Stimulated activated CD4-positive, alpha-beta T cell treated with anti-CD3 and anti-CD28 coated beads, Interleukin-1b, Interleukin-23, amount 100 ng/mL, for 24 hours (primary cell): ENCODE measurements at regions not wholly inside any gene's neighbourhood (a gene's known extent, or its start where the extent isn't known, plus 50 kb on each side); places are given as distances from the start of the nearest gene placed in this dataset.
"Not testable (repeated sequence)": the region's sequence is repeated elsewhere in the genome, so short reads cannot be mapped to it uniquely, and the experiment has no call there.

Experiments used
- DNase-seq, 4 experiments: peaks; one replicate each; pipeline ENCODE4 v3.0.0-alpha.2; 2020; ENCODE audit warnings: low read depth in 4 of 4, low spot score in 1 of 4

DNA sequence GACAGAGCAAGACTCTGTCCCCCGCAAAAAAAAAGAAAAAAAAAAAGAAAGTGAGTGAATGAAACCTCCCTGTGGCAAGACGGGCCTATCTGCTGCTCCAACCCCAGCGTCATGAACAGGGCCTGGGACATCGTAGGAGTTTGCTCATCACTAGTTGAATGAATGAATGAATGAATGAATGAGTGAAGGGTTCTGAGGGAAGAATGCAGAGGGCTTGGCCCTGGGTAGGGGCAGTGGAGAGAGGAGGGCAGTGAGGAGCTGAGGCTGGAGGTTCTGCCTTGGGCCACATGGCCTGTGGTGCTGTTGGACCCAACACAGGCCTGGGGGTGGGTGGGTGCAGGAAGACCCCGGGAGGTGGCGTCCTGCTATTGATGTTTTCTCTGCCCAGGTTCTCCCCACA, 125.5 kb upstream of the CIBAR2 start:
- no peak for DNase-seq

DNA sequence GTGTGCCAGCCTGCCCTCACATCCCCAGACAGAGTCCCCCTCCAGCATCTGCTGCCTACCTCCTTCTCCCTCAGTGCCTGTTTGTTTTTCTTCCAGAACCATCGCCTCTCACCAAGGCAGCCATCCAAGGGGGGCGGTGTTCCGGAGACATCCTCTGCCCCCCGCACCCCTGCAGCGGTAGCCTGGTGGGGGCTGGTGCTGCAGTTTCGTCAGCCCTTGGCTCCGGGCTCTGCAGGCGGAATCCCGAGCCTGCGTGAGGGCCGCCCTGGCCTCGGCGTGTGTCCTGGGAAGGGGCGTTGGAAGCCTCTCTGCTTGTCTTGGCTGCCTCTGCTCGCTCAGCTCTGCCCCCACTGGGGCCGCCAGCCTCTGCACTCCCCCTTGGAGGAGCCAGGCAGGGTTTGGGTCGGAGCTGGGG, 126.0 kb upstream of the CIBAR2 start:
- no peak for DNase-seq

DNA sequence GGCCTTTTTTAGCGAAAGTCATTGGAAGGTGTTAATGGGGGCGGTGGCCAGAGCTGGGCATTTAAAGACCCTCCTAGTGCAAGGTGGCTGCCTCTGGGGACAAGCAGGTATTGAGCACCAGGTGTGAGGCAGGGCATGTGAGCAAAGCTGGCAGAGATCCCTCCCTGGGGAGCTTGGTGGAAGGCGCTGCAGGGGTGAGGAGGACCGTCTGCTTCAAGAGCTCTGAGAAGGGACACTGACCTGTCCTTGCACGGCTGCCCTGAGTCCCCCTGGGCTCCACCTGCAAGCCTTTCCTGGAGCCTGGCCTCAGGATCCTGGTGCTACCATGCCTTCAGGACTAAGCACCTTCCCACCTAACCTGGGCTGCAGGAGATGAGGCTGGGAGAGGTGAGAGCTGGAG, 127.0 kb upstream of the CIBAR2 start:
- no peak for DNase-seq

DNA sequence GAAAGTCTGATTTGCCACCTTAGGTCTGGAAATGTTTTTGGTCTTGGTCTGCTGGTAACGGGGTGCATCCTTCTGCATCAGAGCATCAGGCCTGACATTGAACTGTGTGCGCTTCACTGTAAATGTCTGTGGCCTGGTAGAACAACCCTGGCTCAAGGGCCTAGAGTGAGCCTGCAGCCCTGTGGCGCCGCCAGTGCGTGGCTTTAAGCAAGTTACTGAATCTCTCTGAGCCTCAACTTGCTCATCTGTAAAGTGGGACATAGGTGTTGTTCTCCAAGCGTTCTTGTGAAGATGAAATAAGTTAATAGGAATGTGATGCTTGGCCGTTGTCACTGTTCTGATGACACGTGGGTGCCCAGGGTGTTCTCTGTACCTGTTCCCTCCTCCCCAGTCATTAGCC, 127.6 kb upstream of the CIBAR2 start:
- no peak for DNase-seq

DNA sequence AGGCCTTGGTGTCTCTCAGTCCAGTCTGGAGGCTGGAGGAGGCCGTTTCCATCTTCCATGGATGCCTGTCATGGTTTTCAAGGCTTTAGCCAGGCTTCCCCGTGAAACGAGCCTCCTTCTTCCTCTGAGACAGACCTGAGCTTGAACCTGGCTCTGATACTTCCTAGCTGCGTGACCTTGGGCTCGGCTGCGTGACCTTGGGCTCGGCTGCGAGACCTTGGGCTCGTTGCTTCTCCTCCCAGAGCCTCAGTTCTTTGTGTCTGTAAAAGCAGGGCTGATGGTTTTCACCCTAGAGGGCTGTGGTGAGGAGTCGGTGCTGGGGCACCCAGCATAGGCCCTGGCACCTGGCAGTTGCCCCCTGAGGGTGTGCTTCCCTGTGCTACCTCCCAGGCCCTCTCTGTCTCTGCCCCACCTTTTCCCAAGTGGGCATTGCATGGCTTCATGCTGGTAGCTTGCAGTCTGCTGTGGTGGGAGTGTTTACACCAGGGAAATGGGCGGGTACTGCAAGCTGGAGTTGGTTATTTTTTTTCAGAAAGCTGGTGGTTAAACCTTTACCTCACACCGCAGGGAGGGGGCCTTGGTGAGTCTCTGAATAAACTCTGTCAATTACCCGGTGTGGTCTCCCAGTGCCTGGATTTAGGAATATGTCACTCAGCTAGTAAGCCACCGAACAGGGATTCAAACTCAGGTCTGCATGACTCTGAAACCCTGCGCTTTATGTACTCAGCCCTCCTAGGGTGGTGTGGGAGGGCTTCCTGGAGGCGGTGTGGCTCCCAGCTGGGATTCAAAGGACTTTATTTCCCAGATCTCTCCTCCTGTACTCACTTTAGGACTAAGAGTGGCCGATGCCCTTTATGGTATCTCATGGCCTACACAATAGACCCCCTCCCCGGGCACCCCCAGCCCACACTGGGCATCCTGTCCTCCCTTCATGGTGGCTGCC, 129.0 kb upstream of the CIBAR2 start:
- DNase-seq, result no peak

DNA sequence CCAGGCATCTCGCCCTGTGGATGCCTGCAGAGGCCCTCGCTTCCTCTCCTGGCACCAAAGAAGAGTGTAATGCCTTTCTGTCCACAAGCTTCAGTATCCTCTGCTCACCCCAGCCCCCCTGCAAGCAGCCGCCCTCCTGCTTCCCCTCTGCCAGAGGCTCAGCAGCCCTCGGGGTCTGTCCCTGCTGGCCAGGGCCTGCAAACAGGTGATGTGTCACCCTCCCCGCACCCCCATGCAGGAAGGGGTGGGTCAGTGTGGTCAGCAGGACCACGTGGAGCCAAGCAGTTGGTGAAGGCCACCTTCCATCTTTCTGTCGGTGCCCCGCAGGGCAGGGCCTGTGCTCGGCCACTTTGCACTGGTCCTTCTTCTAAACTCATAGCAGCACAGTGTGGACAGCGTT, 129.9 kb upstream of the CIBAR2 start:
- DNase-seq, result no peak

DNA sequence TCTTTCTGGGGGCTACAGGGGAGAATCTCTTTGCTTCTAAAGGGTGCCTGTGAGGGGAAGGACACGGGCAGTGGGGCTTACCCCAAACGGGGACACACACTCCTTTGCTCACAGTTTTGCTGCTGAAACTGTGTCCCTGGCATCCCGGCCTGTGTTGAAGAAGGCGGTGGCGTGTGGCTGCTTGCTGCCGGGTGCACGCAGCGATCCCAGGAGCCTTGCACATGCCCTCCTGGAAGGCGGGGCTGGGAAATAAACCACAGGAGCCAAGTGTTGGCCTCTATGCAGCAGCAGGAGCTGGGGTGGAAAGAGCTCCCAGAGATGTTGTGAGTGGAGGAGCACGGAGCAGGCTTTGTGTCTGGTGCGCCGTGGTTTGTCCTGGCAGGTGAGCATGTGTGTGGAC, 131.0 kb upstream of the CIBAR2 start:
- DNase-seq, result no peak

DNA sequence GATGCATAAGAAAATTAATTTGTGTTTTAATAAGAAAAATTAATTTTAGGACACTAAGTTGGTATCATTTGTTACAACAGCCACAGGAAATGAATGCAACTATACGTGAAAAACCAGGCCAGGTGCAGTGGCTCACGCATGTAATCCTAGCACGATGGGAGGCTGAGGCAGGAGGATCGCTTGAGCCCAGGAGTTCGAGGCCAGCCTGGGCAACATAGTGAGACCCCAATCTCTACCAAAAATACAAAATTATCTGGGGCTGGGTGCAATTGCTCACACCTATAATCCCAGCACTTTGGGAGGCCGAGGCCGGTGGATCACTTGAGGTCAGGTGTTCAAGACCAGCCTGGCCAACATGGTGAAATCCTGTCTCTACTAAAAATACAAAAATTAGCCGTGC, 132.2 kb upstream of the CIBAR2 start:
- DNase-seq, result not testable (repeated sequence)

DNA sequence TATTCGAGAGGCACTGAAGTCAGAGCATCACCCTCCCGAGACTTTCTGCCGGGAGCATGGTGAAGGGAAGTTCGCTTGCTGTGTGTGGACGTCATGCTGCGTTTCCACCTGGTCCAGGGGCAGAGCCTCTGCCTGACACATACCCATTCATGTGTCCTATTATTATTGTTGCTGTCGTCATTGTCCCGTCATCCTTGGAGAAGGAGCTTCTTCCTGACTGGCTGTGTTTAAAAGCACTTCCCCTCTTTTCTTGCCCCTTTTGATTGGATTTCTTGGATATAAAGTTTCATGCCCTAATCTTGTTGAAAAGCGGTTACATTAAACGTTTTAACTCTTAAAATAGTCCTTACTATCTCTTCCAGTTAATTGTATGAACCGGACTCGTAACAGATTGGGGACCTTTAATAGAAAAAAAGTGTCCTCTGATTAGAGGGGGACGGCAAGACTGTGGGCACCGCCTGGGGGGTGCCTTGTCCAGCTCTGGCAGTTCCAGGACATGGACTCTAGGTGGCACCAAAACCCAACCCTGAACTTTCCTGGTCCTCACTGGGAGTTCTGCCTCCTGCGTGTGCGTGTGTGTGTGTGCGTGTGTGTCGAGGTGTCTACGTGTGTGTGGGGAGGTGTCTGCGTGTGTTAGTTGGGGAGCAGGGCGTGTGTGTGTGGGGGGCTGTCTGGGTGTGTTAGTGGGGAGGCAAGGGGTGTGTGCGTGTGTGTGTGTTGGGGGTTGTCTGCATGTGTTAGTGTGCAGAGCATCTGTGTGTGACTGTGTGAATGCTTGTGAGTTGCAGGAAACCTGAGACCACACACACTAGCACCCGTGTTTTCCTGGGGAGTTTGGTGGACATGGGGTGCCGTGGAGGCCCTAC, 133.3 kb upstream of the CIBAR2 start:
- peak; percentile 7 to 26 (median 12) for DNase-seq

DNA sequence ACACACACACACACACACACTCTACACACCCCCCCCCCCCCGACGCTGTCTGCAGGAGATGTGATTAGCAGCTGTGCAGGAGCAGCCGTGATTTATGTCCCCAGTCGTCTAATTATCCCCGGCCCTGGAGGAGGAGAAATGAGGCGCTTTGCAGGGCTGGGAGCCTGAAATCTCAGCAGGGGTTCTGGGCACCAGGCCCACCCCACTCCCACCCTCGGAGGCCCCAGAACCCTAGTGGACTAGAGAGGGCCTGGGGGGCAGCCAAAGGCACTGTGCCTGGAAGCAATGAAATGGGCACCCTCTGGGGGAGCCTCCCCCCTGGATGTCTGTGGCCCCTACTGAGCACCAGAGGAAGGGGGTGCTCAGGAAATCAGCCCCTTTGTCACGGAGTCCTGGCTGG, 134.2 kb upstream of the CIBAR2 start:
- DNase-seq, result no peak

DNA sequence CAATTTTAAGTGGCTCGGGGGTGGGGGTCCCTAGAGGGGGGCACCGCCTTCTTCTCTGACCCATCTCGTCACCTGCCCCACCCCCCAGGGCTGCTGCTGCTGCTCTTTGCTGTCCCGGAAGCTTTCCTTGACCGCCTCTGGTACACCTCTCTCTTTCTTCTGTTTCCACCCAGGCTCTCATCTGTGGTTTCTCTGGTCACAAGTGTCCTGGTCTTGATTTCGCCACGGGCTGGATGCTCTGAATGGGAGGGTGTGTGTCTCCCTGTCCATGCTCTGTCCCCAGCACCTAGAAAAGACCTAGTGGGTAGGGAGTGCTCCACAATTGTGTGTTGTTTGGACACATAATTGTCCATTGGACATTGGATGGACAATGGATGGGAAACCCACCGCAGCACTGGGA, 134.7 kb upstream of the CIBAR2 start:
- no peak for DNase-seq

DNA sequence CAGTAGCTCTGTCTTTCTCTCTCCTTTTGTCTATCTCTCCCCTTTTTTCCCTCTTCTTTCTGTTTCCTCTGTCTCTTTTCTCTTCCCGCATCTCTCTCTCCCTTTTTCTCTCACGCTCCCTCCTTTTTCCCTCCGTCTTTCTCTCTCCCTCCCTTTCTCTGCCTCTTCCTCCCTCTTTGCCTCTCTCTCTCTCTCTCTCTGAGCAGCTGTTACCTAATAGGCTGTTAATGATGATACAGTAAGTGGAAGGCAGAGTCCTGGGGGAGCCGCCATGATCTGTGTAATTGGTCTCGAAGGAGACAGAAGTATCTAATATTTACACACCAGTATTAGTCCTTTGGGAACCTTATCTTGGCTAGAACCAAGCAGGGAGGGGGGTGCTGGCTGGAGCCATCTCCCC, 136.1 kb upstream of the CIBAR2 start:
- DNase-seq, result no peak

DNA sequence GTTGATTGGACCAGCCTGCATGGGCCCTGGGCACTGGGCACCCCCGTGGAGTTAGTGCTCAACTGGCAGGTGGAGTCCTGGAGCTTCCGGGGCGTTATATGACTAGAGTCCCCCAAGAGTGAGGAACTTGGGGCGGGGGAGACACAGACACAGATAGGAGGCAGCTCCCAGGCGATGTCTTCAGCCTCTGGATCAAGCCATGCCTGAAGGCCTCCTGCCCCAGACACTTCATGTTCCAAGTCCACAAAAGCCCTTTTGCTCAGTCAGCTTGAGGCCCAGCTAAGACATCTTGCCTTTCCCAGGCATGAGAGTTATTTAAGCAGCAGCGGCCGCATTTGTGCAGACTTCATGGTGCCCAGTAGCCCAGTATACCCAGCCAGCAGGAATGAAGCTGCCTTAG, 136.6 kb upstream of the CIBAR2 start:
- no peak for DNase-seq

DNA sequence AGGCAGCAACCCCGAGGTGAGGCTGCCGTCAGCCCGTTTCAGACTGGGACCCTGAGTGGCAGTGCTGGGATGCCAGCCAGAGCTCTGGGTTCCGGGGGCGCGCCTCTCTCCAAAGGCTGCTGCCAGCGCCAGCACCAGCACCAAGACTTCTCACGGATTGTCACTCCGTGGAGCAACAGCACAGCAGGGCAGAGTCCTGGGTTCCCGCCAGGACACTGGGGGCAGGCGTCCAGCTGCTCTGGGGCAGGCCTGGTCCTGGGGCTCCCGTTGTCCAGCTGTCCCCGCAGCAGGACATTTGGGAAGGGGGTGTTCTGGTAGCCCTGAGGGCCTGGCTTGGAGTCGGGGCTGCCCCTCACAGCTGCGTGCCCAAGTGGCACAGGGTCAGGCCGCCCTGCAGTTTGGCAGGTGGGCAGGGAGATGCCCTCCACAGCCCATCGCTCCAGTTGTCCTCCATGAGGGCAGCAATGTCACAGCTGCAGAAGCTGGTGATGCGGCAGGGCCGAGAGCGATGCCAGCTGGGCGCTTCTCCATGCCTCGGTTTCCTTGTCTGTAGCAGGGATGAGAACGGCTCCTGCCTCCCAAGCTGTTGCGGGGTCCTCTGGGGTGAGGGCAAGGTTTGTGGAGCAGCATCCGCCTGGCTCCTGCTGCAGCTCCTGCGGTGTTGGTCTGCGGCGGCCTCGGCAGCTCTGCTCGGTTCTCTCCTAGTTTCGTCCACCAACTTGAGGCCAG, 137.3 kb upstream of the CIBAR2 start:
- no peak for DNase-seq

DNA sequence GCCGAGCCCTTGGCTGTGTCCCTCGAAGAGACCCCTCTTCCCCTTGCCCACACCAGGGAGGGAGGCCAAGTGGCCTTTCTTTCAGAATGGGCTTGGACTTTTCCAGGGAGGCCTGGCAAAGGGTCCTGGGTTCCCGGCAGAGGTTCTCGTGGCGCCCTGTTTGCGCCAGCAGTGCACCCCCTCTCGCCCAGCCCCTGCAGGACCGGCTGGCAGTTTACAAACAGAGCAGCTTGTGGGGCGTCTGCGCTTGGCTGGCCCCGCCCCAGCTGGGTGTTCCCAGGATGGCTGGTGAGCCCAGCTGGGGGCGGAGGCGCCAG, 137.8 kb upstream of the CIBAR2 start:
- DNase-seq, result no peak

DNA sequence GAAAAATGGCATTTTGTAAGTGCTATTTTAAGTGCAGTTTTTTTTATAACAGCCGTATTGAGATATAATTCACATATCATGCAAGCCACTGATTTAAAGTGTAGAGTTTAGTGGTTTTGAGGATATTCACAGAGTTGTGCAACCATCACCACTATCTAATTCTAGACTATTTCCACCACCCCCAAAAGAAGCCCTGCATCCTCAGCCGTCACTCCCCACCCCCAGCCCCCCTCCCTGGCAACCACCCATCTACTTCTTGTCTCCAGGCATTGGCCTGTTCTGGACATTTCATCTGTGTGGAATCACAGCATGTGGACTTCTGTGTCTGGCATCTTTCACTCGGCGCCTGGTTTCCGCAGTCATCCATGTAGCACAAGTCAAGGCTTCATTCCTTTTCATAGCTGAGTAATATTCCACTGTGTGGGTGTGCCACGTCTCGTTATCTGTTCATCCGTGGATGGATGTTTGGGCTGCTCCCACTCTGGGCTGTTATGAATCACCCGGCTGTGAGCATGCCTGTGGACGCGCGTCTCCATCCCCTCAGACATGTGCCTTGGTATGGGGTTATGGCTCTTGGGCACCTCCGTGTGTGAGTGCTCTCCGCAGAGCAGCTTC, 138.4 kb upstream of the CIBAR2 start:
- DNase-seq, result no peak

DNA sequence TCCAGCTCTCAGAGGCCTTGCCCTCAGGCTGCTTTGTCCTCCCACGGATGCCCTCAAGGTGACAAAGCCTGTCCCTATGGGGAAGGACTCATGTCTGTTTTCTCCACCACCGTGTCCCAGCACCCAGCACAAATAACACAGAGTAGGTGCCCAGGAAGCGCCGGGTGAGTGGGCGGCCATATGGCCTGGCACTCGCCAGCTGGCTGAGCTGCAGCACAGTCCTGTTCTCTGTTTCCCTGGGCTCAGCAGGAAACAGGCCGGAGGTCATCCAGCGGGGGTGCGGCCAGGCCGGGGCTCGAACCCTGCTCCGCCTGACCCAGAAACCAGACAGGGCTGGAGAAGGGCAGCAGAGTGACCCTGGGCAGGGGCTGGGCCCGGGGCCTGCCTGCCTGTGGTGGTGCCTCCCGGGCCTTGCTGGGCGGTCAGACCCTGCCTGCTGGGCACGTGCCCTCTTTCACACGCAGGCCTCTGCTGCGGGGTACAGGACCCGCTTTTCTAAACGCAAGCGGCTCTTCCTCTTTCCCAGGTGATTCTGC, 139.0 kb upstream of the CIBAR2 start:
- DNase-seq, result no peak

DNA sequence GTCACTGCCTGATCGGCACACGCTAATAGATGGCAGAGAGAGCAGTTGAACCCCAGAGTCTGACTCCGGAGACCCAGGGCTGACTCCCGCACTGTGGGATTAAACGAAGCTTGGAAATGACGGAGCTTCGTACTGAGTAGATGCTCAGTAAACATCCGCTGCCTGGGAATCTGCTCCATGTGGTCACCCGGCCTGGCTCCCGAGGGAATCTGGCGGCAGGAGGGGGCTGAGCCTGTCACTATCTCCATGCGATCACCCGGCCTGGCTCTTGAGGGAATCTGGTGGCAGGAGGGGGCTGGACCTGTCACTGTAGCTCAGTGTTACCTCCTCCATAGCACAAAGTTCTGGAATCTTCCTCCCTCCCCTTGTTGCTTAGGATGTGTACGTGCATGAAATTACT, 139.7 kb upstream of the CIBAR2 start:
- no peak for DNase-seq

DNA sequence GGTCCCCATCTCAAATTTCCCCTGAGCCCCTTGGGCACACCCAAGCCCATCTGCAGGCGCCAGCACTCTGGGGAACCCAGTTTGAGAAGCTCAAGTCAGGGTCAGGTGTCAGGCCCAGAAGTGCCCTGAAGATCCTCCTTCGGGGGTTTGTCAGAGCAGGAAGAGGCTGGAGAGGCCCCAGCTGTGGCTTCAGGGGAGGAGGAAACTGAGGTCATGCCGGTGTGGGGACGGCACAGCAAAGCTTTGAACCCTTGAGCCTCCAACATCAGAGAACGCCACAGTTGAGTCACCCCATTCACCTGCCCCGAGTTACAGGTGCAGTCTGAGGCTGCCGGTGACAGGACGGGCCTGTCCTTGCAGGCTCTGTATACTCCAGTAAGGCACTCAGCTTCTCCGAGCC, 140.2 kb upstream of the CIBAR2 start:
- no peak for DNase-seq

DNA sequence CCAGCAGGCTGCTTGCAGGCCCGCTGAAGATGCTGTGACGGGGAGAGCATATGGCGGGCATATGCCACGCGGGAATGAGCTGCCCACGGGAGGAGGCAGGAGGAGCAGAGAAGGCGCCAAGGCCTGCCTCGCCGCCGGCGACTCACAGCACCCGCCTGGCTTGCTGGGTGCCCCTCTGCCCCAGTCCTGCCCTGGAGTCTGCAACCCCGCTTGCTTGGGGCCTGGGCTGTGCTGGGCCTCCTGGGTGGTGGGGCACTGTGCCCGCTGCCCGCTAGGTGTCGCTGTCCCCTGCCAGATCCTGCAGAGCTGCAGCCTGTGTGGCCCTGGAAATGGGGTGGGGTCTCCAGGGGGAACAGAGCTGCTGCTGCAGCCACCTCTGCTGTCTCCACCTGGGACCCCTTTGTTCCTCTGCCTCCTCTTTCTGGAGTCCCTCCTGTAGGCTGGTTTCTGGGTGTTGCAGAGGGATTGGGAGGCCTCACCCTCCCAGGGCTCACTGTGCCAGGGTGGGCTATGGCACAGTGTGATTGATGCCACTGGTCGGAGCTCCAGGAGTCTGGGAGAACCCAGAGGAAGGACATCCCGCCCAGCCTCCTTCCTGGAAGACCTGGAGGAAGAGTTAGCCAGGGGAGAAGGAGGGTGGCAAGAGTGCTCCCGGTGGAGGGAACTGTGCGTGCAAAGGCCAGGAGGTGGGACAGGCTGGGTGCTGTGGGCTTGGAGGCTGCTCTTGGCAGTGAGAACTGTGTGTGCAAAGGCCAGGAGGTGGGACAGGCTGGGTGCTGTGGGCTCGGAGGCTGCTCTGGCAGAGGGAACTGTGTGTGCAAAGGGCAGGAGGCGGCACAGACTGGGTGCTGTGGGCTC, 141.0 kb upstream of the CIBAR2 start:
- DNase-seq, result peak; percentile 25 to 58 (median 48)
